Renal cortical epithelial cell (primary cell): ENCODE measurements at regions not wholly inside any gene's neighbourhood (a gene's known extent, or its start where the extent isn't known, plus 50 kb on each side); places are given as distances from the start of the nearest gene placed in this dataset.

Source experiments
- DNase-seq: peaks from one replicate; pipeline ENCODE4 v3.0.0-alpha.2; 2011; ENCODE audit warnings: low read depth

- no peak for DNase-seq
Observed at GRCh38 chr11:70501051-70501901, 102.9 kb downstream of the CTTN start.

DNA sequence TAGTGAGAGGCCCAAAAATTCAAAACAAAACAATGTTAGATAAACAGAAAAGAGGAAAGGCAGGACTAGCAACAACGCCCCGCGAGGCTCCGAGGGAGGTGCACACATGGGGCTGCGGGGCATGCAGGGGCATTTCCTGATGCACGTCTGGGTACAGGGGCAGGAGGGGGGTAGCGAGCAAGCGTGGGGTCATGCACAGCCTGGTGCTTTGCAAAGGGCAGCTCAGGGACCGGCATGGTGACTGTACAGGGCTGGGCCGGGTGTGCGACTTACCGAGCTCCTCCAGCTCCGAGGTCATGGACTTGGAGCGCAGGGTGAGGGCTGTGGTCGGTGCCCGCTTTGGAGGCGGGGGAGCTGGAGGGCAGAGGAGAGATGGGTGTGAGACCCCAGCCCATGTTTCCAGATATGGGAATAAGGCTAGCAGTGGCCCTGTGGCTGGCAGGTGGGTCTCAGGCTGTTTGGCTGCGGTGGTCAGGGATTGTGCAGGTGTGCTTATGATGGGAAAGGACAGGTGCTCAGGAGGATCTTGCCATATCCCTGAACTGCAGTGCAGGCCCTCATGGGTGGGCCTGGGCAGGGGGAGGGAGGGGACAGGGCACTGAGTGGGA is 103.7 kb downstream of the CTTN start:
- no peak for DNase-seq

DNA sequence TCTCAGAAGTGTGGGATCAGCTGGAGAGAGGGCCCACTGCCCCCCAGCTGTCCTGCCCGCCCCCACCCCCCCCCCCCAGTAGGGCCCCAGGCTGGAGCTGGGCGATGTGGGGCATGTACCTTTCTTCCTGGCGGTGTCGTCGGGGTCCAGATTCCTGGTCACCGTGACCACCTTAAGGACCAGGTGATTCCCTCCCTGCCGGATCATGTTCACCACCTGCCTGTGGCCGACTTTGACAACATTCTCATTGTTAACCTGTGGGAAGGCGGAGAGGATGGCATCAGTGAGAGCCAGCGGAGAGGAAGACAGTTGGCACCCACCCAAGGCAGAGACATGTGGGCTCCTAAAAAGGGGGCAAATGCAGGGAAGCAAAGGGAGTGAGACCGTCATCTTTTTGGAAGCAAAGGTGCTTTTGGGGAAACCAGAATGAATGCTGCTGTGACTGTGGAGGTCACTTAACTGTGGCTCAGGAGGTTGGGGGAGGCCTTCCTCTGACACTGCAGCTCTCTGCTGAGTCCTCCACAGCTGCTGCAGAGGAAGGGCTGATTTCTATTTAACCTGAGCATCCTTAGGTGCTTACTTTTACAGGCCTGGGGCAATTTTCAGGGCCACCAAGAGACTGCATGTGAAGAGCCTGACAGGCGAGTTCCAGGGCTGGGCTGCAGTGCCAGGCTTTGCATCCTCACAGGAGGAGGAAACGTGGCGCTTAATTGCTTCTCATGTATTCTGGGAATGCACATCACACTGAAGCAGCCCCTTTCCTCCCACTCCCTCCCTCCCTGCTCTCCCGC is 104.5 kb downstream of the CTTN start:
- DNase-seq, result no peak

DNA sequence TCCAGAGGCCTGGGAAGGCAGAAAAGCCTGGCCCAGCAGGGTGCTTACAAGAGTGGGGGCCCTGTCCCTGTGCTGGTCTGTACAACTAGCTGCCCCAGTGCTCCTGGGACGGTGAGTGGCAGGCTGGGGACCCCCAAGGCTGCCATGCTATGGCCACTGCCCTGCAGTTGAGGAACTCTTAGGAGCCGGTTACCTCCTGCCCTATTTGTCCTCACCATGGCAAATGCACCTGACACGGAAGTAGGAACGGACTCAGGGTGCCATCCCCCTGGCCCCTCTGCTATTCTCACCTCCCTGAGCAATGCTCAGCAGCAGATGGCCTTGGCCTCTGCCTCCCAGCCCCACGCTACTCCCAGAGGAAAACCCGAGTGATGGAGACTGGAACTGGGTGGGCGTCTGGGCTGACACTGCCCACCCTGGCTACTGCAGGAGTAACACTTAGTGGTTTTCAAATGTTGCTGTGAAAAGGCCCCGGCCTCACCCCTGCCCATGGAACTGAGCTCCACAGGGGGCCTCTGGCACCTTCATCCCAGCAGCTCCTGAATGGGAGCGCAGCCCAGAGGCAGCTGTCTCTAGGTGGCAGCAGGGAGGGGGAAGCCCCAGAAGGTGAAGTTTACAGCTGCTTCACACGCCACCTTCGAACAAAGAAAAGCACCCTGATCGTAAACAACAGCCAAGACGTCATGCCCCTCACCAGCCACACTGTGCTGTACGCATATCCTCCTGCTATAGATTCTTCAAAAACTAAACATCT is 105.3 kb downstream of the CTTN start:
- DNase-seq, result no peak

- no peak for DNase-seq
Observed at GRCh38 chr11:70504246-70505020, 106.1 kb downstream of the CTTN start.

GRCh38 chr11:70505331-70505731 is 107.0 kb downstream of the CTTN start:
- DNase-seq, result no peak

DNA sequence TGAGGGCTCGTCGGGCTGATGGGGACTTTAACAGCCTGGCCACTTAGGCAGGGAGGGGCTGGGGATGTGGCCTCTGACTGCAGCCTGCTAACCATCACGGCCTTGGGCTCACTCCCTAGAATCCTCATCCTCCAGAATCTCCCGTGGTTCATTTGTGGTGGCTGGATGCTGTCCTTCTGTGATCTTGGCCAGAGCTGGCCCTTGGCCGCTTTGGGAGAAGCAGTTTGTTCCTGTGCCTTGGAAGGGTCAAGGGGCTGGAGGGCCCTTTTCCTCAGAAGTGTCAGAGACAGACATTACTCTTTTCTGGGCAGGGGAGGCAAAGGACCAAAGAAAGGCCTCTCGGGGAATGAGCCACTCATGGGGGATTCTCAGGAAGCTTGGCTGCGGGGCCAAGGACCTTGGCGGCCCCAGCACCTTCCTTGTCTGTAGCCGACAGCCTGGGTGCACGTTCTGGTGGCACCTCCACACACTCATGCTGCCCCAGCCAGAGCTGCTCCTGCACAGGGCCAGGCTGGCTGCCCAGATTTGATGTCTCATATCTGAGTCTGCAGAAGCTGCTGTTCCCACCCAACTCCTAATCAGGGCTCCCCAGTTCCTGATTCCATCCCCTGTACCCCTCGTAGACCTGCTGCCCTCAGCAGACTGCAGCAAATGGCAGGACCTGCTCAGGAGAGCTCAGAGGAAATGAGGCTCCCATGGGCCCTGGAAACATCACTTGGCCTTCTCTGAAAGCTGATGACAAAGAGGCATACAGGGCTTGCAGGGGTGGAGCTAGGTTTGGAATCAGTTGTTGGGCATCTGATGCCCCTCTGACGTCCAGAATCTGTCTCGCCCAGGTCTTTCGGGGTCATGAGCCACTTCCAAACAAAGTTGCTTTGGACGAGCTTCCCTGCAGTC is 107.7 kb downstream of the CTTN start:
- no peak for DNase-seq

DNA sequence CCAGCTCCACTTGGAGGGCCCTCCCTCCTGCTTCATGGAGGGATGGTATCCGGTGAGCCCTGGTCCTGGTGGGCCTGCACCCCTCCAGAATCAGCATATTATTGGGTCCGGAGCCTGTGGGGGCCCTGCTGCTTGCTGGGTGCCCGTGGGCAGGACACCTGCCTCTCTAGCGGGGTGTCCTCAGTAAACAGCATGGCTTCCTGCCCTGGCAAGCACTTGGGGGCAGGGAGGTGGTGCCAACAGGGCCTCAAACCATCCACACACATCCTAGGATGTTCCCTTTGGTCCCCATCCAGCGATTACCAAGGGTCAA is 108.3 kb downstream of the CTTN start:
- DNase-seq, result no peak

DNA sequence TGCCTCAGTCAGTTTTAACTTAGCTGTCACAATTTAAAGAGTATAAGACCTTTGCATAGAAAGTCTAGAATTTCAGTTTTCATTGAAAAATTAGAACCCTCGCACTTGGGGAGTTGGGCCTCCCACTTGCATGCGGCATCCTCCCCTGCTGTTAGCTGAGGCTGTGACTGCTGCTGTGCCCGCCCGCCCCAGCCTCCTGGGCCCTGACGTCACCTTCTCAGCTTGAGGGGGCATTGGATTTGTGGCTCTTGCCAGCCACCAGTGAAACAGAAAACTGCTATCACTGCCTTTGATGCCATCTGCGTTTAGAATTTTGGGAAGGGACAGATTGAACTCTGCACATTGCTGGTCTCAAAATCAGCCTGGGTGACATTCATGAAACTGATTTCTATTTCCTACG is 108.7 kb downstream of the CTTN start:
- no peak for DNase-seq

GRCh38 chr11:70507466-70508230 is 109.3 kb downstream of the CTTN start:
- DNase-seq, result no peak

DNA sequence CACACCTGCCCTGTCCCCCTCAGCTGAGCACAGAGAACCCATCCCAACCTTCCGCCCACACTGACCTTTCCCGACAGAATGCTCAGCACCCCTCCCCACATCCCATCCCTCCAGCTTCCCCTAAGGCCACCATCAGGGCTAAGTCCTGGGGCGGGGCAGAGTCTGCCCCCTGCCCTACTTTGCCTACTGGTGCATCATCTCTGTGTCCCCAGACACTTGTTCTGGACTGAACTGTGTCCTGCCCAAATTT is 109.8 kb downstream of the CTTN start:
- no peak for DNase-seq

GRCh38 chr11:70509476-70509875 is 111.1 kb downstream of the CTTN start:
- DNase-seq, result no peak

GRCh38 chr11:70510106-70510505 is 111.8 kb downstream of the CTTN start:
- DNase-seq, result no peak

DNA sequence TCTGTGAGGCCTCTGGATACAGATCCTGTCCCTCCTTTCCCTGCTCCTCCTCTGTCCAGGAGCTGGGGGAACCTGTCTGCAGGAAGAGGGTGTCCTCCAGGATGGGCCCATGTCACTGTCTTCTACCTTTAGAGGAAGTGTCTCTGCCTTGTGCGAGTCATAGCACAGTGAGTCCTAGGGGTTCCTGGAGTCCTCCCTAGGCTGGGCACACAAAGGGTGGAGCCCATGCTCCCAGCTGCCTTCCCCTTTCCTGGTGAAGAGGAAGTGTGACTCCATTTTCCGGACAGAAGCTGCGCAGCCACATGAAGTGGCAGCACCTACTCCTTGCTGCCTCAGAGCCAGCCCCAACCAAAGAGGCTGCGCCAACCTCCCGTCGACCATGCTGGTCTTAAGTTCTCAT is 112.2 kb downstream of the CTTN start:
- DNase-seq, result no peak

DNA sequence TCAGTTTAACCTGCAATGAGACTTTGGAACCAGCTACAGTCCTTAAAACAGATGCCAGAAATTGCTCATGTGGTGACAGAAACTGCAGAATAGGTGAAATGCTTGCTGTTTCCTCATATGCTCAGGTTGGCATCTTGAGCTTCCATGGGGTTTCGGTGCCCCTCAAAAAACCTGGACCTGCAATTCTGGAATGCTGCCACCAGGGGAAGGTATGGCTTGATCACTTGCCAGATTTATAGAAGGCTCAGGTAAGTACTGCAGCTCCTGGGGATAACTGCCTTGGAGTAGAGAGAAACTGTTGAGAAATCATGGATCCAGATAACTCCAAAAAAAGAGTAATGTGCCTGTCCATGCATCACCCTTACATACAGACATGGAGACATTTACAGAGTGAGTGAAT is 113.0 kb downstream of the CTTN start:
- DNase-seq, result no peak

DNA sequence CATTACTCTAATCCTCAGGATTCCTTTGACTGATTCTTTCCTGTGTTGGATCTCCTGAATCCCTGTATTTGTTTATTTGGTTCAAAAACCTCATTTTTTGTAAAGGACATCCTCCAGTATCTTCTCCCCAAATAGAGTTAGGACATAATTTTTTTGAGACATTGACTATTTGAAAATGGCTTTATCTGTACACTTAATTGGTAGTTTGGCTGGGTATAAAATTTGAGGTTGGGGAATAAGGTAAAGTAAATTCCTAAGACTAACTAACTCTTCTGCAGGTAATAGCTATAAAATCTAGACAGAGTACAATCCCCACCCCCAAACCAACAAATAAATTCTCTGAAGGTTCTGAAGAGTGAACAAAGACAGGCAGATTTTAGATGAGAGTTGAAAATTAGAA is 114.4 kb downstream of the CTTN start:
- no peak for DNase-seq

- no peak for DNase-seq
Observed at GRCh38 chr11:70517203-70517602, 118.9 kb downstream of the CTTN start.

DNA sequence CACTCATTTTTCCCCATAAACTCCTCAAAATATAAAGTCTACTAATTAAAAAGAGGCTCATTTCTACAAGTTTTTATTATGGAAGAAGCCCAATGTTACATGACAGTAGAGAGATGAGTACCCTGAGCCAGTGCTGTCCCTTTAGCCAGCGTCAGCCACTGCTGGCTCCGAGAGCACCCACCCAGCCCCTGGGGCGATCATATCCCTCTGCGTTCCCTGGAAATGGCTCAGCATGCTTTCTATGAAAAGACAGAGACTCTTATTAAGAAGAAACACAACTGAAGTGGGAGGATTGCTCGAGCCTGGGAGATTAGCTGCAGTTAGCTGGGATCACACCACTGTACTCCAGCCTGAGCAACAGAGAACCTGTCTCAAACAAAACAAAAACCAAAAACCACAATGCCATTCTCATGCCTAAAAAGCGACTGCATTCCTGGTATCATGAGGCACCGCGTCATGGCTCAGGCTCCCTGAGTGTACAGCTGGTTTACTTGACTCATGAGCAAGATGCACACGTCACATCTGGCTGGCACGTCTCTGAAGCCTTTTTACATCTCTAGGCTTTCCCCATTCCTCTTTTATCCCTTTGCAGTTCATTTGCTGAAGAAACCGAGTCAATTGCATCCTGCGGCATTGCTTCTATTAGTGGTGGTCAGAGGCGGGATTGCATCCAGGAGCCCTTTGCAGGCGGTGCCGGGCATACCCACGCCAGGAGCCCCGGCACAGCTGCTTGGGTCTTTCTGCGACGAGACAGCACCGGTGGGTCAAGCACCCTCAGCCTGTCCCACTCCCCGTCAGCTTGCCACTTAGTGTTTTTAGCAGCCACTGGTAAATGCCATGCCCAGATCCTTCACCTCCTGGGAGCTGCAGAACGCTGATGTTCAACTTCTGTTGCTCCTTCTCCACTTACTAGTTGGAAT is 119.9 kb downstream of the CTTN start:
- peak; percentile 15 for DNase-seq

GRCh38 chr11:70519117-70519516 is 120.8 kb downstream of the CTTN start:
- no peak for DNase-seq
